GM23248 (cell line): ENCODE measurements at regions not wholly inside any gene's neighbourhood (a gene's known extent, or its start where the extent isn't known, plus 50 kb on each side); places are given as distances from the start of the nearest gene placed in this dataset.

ENCODE experiments used
- EZH2 ChIP-seq: fragments of 200-600 bp; sonication (generic); IDR thresholded peaks from 2 replicates; pipeline ENCODE4 v1.6.1; 2018; ENCODE audit warnings: antibody characterized with exemption, mild to moderate bottlenecking; ENCODE audit not compliant: insufficient read depth, poor library complexity, severe bottlenecking
- EZH2phosphoT487 ChIP-seq: fragments of 200-600 bp; sonication (generic); IDR thresholded peaks from 2 replicates; pipeline ENCODE4 v1.6.1; 2018; ENCODE audit warnings: antibody characterized with exemption, moderate library complexity, mild to moderate bottlenecking, low read depth; ENCODE audit not compliant: insufficient read depth

GRCh38 chr15:66872405-66872804, 170.4 kb downstream of the SMAD6 start:
- TF ChIP-seq EZH2 (no peak), EZH2phosphoT487 (no peak)
